ENCODE measurements at regions not wholly inside any gene's neighbourhood (a gene's known extent, or its start where the extent isn't known, plus 50 kb on each side); places are given as distances from the start of the nearest gene placed in this dataset.

GRCh38 chr3:18657858-18658820 lies 233.0 kb upstream of the SATB1 start:
- no peak for DNase-seq

- DNase-seq = no peak
These were observed 231.7 kb upstream of the SATB1 start for GRCh38 chr3:18656866-18657265.

- no peak for DNase-seq
These were observed 231.3 kb upstream of the SATB1 start for GRCh38 chr3:18656410-18656809.

GRCh38 chr3:18655827-18656226 lies 230.7 kb upstream of the SATB1 start:
- DNase-seq = no peak

- DNase-seq = no peak
These were observed 227.6 kb upstream of the SATB1 start for GRCh38 chr3:18652781-18653180.

GRCh38 chr3:18650731-18651130 lies 225.6 kb upstream of the SATB1 start:
- no peak for DNase-seq

- peak; percentile 39 for DNase-seq
These were observed 224.7 kb upstream of the SATB1 start for GRCh38 chr3:18649666-18650363.

GRCh38 chr3:18648868-18649462 lies 223.8 kb upstream of the SATB1 start:
- DNase-seq = no peak

- DNase-seq = no peak
These were observed 223.0 kb upstream of the SATB1 start for GRCh38 chr3:18648159-18648558.

GRCh38 chr3:18645619-18646018 lies 220.5 kb upstream of the SATB1 start:
- no peak for DNase-seq

GRCh38 chr3:18643281-18643680 lies 218.1 kb upstream of the SATB1 start:
- DNase-seq = no peak

GRCh38 chr3:18641916-18642315 lies 216.8 kb upstream of the SATB1 start:
- DNase-seq = no peak

GRCh38 chr3:18635215-18635614 lies 210.1 kb upstream of the SATB1 start:
- DNase-seq = no peak

GRCh38 chr3:18634461-18634860 lies 209.3 kb upstream of the SATB1 start:
- DNase-seq = no peak

GRCh38 chr3:18633002-18633401 lies 207.9 kb upstream of the SATB1 start:
- DNase-seq = no peak

- no peak for DNase-seq
These were observed 205.2 kb upstream of the SATB1 start for GRCh38 chr3:18630295-18630694.

GRCh38 chr3:18625085-18625484 lies 199.9 kb upstream of the SATB1 start:
- DNase-seq = no peak

GRCh38 chr3:18623220-18623619 lies 198.1 kb upstream of the SATB1 start:
- no peak for DNase-seq

GRCh38 chr3:18618723-18619122 lies 193.6 kb upstream of the SATB1 start:
- DNase-seq = no peak

GRCh38 chr3:18611991-18612390 lies 186.9 kb upstream of the SATB1 start:
- DNase-seq = no peak

- no peak for DNase-seq
These were observed 184.0 kb upstream of the SATB1 start for GRCh38 chr3:18609187-18609586.

GRCh38 chr3:18597919-18598318 lies 172.8 kb upstream of the SATB1 start:
- DNase-seq = no peak

- DNase-seq = no peak
These were observed 168.1 kb upstream of the SATB1 start for GRCh38 chr3:18593231-18593630.

GRCh38 chr3:18591120-18591519 lies 166.0 kb upstream of the SATB1 start:
- DNase-seq = no peak

All from activated CD4-positive, CD25-positive, alpha-beta regulatory T cell treated with anti-CD3 and anti-CD28 coated beads, Interleukin-2, amount 50 U/mL, for 72 hours (primary cell).